GM12878 (cell line): ENCODE measurements at regions not wholly inside any gene's neighbourhood (a gene's known extent, or its start where the extent isn't known, plus 50 kb on each side); places are given as distances from the start of the nearest gene placed in this dataset.
A peak's percentile ranks its signal among the peaks of the same experiment; 100 is the strongest.

Experiments
- ATAC-seq: fragments of 200-7000 bp; cut with Tn5 transposase; 3 replicates; pipeline ENCODE4 v1.9.1; 2020; ENCODE audit warnings: mild to moderate bottlenecking, moderate library complexity
- BruUV-seq: library from RNA; stranded (reverse); fragments of 400-500 nt; replicated peaks from 2 replicates; lab custom pipeline; 2021; lab: Mats Ljungman, UMichigan
- CTCF ChIA-PET: fragments of 300-600 bp; sonication (Branson Sonifier 250); formaldehyde crosslinking; extraction: SDS; loops from one replicate; lab custom pipeline; 2021; ENCODE audit warnings: inconsistent platforms; lab: Yijun Ruan, JAX
- POLR2A ChIA-PET: fragments of 350-600 bp; formaldehyde crosslinking; extraction: SDS; loops from one replicate; lab custom pipeline; 2021; ENCODE audit warnings: inconsistent platforms; lab: Charles Lee
- RAD21 ChIA-PET: fragments of 300-600 bp; sonication (Branson Sonifier 250); formaldehyde crosslinking; loops from one replicate; lab custom pipeline; 2023; ENCODE audit warnings: antibody characterized with exemption; ENCODE audit not compliant: unreplicated experiment; lab: Charles Lee
- SMC1A ChIA-PET: fragments of 300-600 bp; sonication (Branson Sonifier 250); formaldehyde crosslinking; loops from one replicate; lab custom pipeline; 2023; ENCODE audit not compliant: unreplicated experiment, uncharacterized antibody; lab: Charles Lee
- DNase-seq: peaks from one replicate; pipeline ENCODE4 v3.0.0-alpha.2; 2011; ENCODE audit warnings: low read depth, low spot score
- FAIRE-seq: peaks from 3 replicates; lab custom pipeline; 2011; peaks lifted over from hg19 to GRCh38; lab: Jason Lieb, UNC
- H2AFZ ChIP-seq: 2 replicates; pipeline ENCODE4 v1.6.0; 2011; ENCODE audit warnings: low read depth, low read length, control low read depth; ENCODE audit not compliant: control insufficient read depth
- H3K27ac ChIP-seq: 2 replicates; pipeline ENCODE4 v1.5.1; 2011; ENCODE audit warnings: control low read depth; ENCODE audit not compliant: control insufficient read depth, insufficient read depth
- H3K27me3 ChIP-seq, 2 experiments: replicated peaks in 1 of 2; 2 replicates each; pipeline versions ENCODE4 v1.6.0 to v1.6.1; 2011; ENCODE audit warnings: low read length in 1 of 2; ENCODE audit not compliant: control insufficient read depth in 2 of 2, insufficient read depth in 2 of 2
- H3K36me3 ChIP-seq, 2 experiments: 2 replicates each; pipeline ENCODE4 v1.5.1; 2011; ENCODE audit warnings: low read length in 1 of 2; ENCODE audit not compliant: control insufficient read depth in 2 of 2, insufficient read depth in 2 of 2
- H3K4me1 ChIP-seq: 2 replicates; pipeline ENCODE4 v1.6.1; 2011; ENCODE audit warnings: mild to moderate bottlenecking, low read length, moderate library complexity, mixed read lengths; ENCODE audit not compliant: control insufficient read depth, insufficient read depth
- H3K4me2 ChIP-seq: 2 replicates; pipeline ENCODE4 v1.6.0; 2011; ENCODE audit warnings: control low read depth; ENCODE audit not compliant: control insufficient read depth, insufficient read depth
- H3K4me3 ChIP-seq: fragments of 200-600 bp; sonication (generic); 2 replicates; pipeline ENCODE4 v1.5.1; 2016
- H3K79me2 ChIP-seq: 2 replicates; pipeline ENCODE4 v1.6.0; 2011; ENCODE audit warnings: low read length; ENCODE audit not compliant: control insufficient read depth, insufficient read depth
- H3K9ac ChIP-seq: 2 replicates; pipeline ENCODE4 v1.8.0; 2011; ENCODE audit warnings: low read length, control low read depth, mixed read lengths; ENCODE audit not compliant: control insufficient read depth, insufficient read depth
- H3K9me3 ChIP-seq: replicated peaks from 3 replicates; pipeline ENCODE4 v1.5.1; 2011; ENCODE audit warnings: mild to moderate bottlenecking, low read length; ENCODE audit not compliant: control insufficient read depth, insufficient read depth
- H4K20me1 ChIP-seq: 2 replicates; pipeline ENCODE4 v1.6.0; 2011; ENCODE audit not compliant: control insufficient read depth, insufficient read depth
- CBX5 ChIP-seq: sonication (generic); IDR thresholded peaks from 2 replicates; pipeline ENCODE4 v1.6.1; 2016; ENCODE audit warnings: low read depth, moderate library complexity, mild to moderate bottlenecking, inconsistent platforms
- KAT2A ChIP-seq: conservative IDR thresholded peaks from 2 replicates; pipeline ENCODE4 v1.6.1; 2011; ENCODE audit warnings: low read depth, low read length; ENCODE audit not compliant: control insufficient read depth
- SRF ChIP-seq, 2 experiments: IDR thresholded peaks; 2 replicates each; pipeline ENCODE4 v1.6.1; 2011; ENCODE audit warnings: low read depth in 2 of 2, low read length in 2 of 2, mild to moderate bottlenecking in 1 of 2, moderate library complexity in 1 of 2
- WGBS: methylation state at CpG from one replicate; pipeline ENCODE4 v1.1.6; 2016; ENCODE audit warnings: low lambda C conversion rate; ENCODE audit not compliant: insufficient replicate concordance, insufficient coverage; ENCODE audit errors: missing lambda C conversion rate; 5-methylcytosine and 5-hydroxymethylcytosine counted together
- in situ Hi-C: fragments of 300-500 bp; cut with MboI; formaldehyde crosslinking; loops from 9 replicates; pipeline ENCODE4 v1.14.3; 2018; ENCODE audit warnings: mixed read lengths
- intact Hi-C: fragments of 100-400 bp; cut with micrococcal nuclease; formaldehyde crosslinking; loops from one replicate; pipeline ENCODE4 v1.14.2; 2022; ENCODE audit not compliant: unreplicated experiment
- TF ChIP-seq, protein P1 (sequence below): fragments of 450-650 bp; IDR thresholded peaks from 2 replicates; pipeline ENCODE4 v1.6.1; 2018; ENCODE audit warnings: borderline replicate concordance, mild to moderate bottlenecking; ENCODE audit not compliant: partially characterized antibody
- TF ChIP-seq, protein P2 (sequence below): fragments of 450-650 bp; IDR thresholded peaks from 2 replicates; pipeline ENCODE4 v1.6.1; 2016; ENCODE audit warnings: mild to moderate bottlenecking, moderate library complexity, borderline replicate concordance

DNA sequence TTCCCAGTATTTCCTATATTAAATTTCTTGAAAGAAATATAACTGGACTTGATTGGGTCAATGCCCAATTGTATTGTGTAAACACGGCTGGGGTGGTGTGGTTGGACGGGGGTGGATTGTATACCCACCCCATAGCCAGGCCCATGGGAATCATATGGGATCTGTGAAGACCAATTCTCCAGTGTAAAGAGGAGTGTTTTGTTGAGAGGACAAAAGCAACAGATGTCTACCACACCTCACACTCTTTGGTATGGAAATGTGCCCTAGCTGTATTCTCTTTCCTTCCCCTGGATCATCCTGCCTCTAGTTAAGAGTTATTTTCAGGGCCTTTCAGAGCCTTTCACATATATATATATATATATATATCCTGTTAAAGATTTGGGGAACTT lies 57.5 kb upstream of the TGIF1 start (continued):
- TF ChIP-seq, protein P1, sequence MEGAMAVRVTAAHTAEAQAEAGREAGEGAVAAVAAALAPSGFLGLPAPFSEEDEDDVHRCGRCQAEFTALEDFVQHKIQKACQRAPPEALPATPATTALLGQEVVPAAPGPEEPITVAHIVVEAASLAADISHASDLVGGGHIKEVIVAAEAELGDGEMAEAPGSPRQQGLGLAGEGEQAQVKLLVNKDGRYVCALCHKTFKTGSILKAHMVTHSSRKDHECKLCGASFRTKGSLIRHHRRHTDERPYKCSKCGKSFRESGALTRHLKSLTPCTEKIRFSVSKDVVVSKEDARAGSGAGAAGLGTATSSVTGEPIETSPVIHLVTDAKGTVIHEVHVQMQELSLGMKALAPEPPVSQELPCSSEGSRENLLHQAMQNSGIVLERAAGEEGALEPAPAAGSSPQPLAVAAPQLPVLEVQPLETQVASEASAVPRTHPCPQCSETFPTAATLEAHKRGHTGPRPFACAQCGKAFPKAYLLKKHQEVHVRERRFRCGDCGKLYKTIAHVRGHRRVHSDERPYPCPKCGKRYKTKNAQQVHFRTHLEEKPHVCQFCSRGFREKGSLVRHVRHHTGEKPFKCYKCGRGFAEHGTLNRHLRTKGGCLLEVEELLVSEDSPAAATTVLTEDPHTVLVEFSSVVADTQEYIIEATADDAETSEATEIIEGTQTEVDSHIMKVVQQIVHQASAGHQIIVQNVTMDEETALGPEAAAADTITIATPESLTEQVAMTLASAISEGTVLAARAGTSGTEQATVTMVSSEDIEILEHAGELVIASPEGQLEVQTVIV: no peak
- no peak for TF ChIP-seq KAT2A
- TF ChIP-seq, protein P2, sequence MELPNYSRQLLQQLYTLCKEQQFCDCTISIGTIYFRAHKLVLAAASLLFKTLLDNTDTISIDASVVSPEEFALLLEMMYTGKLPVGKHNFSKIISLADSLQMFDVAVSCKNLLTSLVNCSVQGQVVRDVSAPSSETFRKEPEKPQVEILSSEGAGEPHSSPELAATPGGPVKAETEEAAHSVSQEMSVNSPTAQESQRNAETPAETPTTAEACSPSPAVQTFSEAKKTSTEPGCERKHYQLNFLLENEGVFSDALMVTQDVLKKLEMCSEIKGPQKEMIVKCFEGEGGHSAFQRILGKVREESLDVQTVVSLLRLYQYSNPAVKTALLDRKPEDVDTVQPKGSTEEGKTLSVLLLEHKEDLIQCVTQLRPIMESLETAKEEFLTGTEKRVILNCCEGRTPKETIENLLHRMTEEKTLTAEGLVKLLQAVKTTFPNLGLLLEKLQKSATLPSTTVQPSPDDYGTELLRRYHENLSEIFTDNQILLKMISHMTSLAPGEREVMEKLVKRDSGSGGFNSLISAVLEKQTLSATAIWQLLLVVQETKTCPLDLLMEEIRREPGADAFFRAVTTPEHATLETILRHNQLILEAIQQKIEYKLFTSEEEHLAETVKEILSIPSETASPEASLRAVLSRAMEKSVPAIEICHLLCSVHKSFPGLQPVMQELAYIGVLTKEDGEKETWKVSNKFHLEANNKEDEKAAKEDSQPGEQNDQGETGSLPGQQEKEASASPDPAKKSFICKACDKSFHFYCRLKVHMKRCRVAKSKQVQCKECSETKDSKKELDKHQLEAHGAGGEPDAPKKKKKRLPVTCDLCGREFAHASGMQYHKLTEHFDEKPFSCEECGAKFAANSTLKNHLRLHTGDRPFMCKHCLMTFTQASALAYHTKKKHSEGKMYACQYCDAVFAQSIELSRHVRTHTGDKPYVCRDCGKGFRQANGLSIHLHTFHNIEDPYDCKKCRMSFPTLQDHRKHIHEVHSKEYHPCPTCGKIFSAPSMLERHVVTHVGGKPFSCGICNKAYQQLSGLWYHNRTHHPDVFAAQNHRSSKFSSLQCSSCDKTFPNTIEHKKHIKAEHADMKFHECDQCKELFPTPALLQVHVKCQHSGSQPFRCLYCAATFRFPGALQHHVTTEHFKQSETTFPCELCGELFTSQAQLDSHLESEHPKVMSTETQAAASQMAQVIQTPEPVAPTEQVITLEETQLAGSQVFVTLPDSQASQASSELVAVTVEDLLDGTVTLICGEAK: no peak

DNA sequence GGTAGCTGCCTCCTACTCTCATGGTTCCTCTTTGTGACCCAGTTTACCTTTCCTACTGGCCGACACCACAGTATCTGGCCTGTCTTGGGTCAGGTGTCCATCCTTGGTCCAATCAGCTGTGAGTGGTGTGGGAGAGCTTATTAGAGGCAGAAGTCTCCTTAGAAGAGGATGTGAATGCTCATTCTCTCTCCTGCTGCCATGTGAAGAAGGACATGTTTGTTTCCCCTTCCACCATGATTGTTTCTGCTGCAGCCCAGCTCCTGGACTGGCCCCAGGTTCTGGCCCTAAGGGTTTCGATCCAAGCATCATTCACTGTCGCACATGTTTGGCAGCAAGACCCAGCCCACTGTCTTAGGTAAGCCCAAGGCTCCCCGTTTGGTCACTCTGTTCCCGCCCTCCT lies 55.3 kb upstream of the TGIF1 start:
- Histone ChIP-seq H3K9ac (no peak overlapping the region), H4K20me1 (no peaks in the 10 kb centered on the region), H3K4me3 (no peak overlapping the region), H3K4me2 (no peak overlapping the region), H3K36me3 (no peaks in the 10 kb centered on the region), H3K9me3 (peaks cover 12% of the 10 kb centered on the region; the same call in 2 of the 3 replicates), H3K27me3 (no peaks in the 10 kb centered on the region), H3K27ac (no peak overlapping the region), H3K79me2 (no peaks in the 10 kb centered on the region), H3K4me1 (peaks cover 2% of the 10 kb centered on the region; the same call in 1 of the 2 replicates), H2AFZ (no peak overlapping the region)
- RAD21 ChIA-PET: interaction anchor here (0.5 kb wide), 1 partner anchor 32 kb away, joined by 3 read pairs; no protein-coding TSS in a partner anchor
- no peak for ATAC-seq
- POLR2A ChIA-PET: no interaction called here
- no peak for FAIRE-seq
- TF ChIP-seq SRF (IDR thresholded peaks at IDR 0.05; ENCODE audit: low read depth in 2 of 2, low read length in 2 of 2): no peak
- TF ChIP-seq CBX5: peak; percentile 65; the same call in 1 of the 2 replicates
- in situ Hi-C loops: no loop called here
- intact Hi-C loops: no loop called here
- SMC1A ChIA-PET: no interaction called here
- CTCF ChIA-PET: interaction anchor here (0.8 kb wide), 1 partner anchor 190 kb away, joined by 3 read pairs; no protein-coding TSS in a partner anchor
- WGBS: 40% methylated on average over 5 of the region's 5 CpGs
- DNase-seq: no peak
- no TSS peak for BruUV-seq
